ENCODE measurements at regions not wholly inside any gene's neighbourhood (a gene's known extent, or its start where the extent isn't known, plus 50 kb on each side); places are given as distances from the start of the nearest gene placed in this dataset.

DNA sequence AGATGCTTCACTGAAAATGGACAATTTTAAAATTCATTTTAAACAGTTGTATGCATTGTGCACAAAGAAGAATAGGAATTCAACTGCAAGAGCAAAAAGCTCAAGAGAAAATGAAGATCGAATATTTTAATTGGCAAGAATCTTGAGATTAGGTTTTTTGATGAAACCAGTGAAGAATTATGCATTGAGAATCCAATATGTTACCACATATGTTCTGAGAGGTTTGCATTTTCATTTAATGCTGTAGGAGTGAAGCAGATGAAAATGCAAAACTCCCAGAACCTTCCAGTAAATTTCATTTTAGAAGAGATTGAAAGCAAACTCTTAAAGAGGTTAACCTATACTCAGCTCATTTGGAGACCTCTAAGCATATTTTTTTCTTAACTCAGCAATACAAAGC is 298.0 kb downstream of the OLFM3 start:
- FAIRE-seq: no peak
- H3K27ac ChIP-seq (ENCODE audit: extremely low read length, insufficient read depth, low read length): no peak overlapping the region
- no peaks in the 10 kb centered on the region for H3K9me3 ChIP-seq (ENCODE audit: low read length)
- H3K79me2 ChIP-seq (ENCODE audit: insufficient read depth, low read length): no peaks in the 10 kb centered on the region
- H4K20me1 ChIP-seq (ENCODE audit: insufficient read depth, low read length): no peaks in the 10 kb centered on the region
- ATAC-seq: no peak
- no peak overlapping the region for H2AFZ ChIP-seq (ENCODE audit: low read length)
- H3K36me3 ChIP-seq (replicated peaks in 1 of 2; ENCODE audit: control insufficient read depth in 1 of 2, insufficient read depth in 2 of 2, low read length in 2 of 2): no peaks in the 10 kb centered on the region
- WGBS (ENCODE audit: low lambda C conversion rate): 0% methylated on average over 1 of the region's 1 CpG
- H3K4me3 ChIP-seq (replicated peaks in 1 of 3; ENCODE audit: insufficient read depth in 1 of 3, low read depth in 2 of 3, low read length in 3 of 3): no peak overlapping the region
- no peak for DNase-seq (ENCODE audit: low spot score)
- ChIA-PET POLR2A (no interaction called here), CTCF (ENCODE audit: low intra/inter-chr PET ratio, low total read pairs) (no interaction called here)
- TF ChIP-seq ZNF749 (CRISPR knock-in tag; IDR thresholded peaks at IDR 0.05; ENCODE audit: borderline replicate concordance) (no peak), ZNF605 (CRISPR knock-in tag; IDR thresholded peaks at IDR 0.05) (no peak), NFIC (IDR thresholded peaks at IDR 0.05; ENCODE audit: low read length) (no peak), ZFP82 (CRISPR knock-in tag; IDR thresholded peaks at IDR 0.05; ENCODE audit: borderline replicate concordance) (no peak), GTF3A (CRISPR knock-in tag; conservative IDR thresholded peaks at IDR 0.05) (no peak), PCBP1 (IDR thresholded peaks at IDR 0.05; ENCODE audit: borderline replicate concordance, low read depth, low read length) (no peak), ZMAT3 (CRISPR knock-in tag; conservative IDR thresholded peaks at IDR 0.05) (no peak)
- TF ChIP-seq, protein P1, sequence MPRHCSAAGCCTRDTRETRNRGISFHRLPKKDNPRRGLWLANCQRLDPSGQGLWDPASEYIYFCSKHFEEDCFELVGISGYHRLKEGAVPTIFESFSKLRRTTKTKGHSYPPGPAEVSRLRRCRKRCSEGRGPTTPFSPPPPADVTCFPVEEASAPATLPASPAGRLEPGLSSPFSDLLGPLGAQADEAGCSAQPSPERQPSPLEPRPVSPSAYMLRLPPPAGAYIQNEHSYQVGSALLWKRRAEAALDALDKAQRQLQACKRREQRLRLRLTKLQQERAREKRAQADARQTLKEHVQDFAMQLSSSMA (CRISPR knock-in tag; IDR thresholded peaks at IDR 0.05): no peak
- TF ChIP-seq, protein P2, sequence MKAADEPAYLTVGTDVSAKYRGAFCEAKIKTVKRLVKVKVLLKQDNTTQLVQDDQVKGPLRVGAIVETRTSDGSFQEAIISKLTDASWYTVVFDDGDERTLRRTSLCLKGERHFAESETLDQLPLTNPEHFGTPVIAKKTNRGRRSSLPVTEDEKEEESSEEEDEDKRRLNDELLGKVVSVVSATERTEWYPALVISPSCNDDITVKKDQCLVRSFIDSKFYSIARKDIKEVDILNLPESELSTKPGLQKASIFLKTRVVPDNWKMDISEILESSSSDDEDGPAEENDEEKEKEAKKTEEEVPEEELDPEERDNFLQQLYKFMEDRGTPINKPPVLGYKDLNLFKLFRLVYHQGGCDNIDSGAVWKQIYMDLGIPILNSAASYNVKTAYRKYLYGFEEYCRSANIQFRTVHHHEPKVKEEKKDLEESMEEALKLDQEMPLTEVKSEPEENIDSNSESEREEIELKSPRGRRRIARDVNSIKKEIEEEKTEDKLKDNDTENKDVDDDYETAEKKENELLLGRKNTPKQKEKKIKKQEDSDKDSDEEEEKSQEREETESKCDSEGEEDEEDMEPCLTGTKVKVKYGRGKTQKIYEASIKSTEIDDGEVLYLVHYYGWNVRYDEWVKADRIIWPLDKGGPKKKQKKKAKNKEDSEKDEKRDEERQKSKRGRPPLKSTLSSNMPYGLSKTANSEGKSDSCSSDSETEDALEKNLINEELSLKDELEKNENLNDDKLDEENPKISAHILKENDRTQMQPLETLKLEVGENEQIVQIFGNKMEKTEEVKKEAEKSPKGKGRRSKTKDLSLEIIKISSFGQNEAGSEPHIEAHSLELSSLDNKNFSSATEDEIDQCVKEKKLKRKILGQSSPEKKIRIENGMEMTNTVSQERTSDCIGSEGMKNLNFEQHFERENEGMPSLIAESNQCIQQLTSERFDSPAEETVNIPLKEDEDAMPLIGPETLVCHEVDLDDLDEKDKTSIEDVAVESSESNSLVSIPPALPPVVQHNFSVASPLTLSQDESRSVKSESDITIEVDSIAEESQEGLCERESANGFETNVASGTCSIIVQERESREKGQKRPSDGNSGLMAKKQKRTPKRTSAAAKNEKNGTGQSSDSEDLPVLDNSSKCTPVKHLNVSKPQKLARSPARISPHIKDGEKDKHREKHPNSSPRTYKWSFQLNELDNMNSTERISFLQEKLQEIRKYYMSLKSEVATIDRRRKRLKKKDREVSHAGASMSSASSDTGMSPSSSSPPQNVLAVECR (CRISPR knock-in tag; IDR thresholded peaks at IDR 0.05; ENCODE audit: borderline replicate concordance): no peak
- TF ChIP-seq, protein P3, sequence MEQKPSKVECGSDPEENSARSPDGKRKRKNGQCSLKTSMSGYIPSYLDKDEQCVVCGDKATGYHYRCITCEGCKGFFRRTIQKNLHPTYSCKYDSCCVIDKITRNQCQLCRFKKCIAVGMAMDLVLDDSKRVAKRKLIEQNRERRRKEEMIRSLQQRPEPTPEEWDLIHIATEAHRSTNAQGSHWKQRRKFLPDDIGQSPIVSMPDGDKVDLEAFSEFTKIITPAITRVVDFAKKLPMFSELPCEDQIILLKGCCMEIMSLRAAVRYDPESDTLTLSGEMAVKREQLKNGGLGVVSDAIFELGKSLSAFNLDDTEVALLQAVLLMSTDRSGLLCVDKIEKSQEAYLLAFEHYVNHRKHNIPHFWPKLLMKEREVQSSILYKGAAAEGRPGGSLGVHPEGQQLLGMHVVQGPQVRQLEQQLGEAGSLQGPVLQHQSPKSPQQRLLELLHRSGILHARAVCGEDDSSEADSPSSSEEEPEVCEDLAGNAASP (CRISPR knock-in tag; IDR thresholded peaks at IDR 0.05; ENCODE audit: borderline replicate concordance): no peak
- H3K4me1 ChIP-seq (ENCODE audit: insufficient read depth, low read length): no peaks in the 10 kb centered on the region
- H3K9ac ChIP-seq (ENCODE audit: insufficient read depth, low read depth, low read length): no peak overlapping the region
- in situ Hi-C loops (cut with HindIII; ENCODE audit: extremely low pct_ligation_motif_present, low pct_unique_long_range_greater_than_20kb): no loop called here
- no peaks in the 10 kb centered on the region for H3K27me3 ChIP-seq (ENCODE audit: control insufficient read depth in 1 of 2, insufficient read depth in 2 of 2, low read length in 2 of 2)
- no TSS peak for BruUV-seq (replicated peaks)
- H3K4me2 ChIP-seq (ENCODE audit: low read depth, low read length): no peak overlapping the region
- intact Hi-C loops (cut with micrococcal nuclease; ENCODE audit: unreplicated experiment): no loop called here

Data from HepG2 (cell line).